Activated CD8-positive, alpha-beta T cell treated with anti-CD3 and anti-CD28 coated beads for 36 hours (primary cell): ENCODE measurements at regions not wholly inside any gene's neighbourhood (a gene's known extent, or its start where the extent isn't known, plus 50 kb on each side); places are given as distances from the start of the nearest gene placed in this dataset.

ENCODE experiments used
- ATAC-seq: fragments of 200-7000 bp; cut with Tn5 transposase; one replicate; pipeline ENCODE4 v1.10.0; 2021; ENCODE audit warnings: mild to moderate bottlenecking, moderate library complexity
- CTCF ChIA-PET: fragments of 350-600 bp; sonication (Branson Sonifier 250); formaldehyde crosslinking; loops from one replicate; lab custom pipeline; 2021; ENCODE audit warnings: antibody characterized with exemption; lab: Charles Lee
- POLR2A ChIA-PET: fragments of 350-600 bp; sonication (Branson Sonifier 250); formaldehyde crosslinking; loops from one replicate; lab custom pipeline; 2021; ENCODE audit warnings: antibody characterized with exemption; lab: Charles Lee
- DNase-seq: peaks from one replicate; pipeline ENCODE4 v3.0.0-alpha.2; 2020
- H3K27ac Mint-ChIP-seq: one replicate; pipeline ENCODE4 v1.8.0; 2021; ENCODE audit warnings: mild to moderate bottlenecking, mixed read lengths
- H3K27me3 Mint-ChIP-seq: one replicate; pipeline ENCODE4 v1.8.0; 2021; ENCODE audit warnings: mixed read lengths
- H3K36me3 Mint-ChIP-seq: one replicate; pipeline ENCODE4 v1.8.0; 2021; ENCODE audit warnings: low read depth, mixed read lengths
- H3K4me1 Mint-ChIP-seq: one replicate; pipeline ENCODE4 v1.8.0; 2021; ENCODE audit warnings: low read depth, mixed read lengths
- H3K4me3 Mint-ChIP-seq: one replicate; pipeline ENCODE4 v1.8.0; 2021; ENCODE audit warnings: mild to moderate bottlenecking, moderate library complexity, mixed read lengths
- H3K9me3 Mint-ChIP-seq: one replicate; pipeline ENCODE4 v1.8.0; 2021; ENCODE audit warnings: mixed read lengths
- intact Hi-C: fragments of 100-400 bp; cut with micrococcal nuclease; formaldehyde crosslinking; loops from one replicate; pipeline ENCODE4 v1.10.0; 2022
- TF ChIP-seq, protein P1 (sequence below): fragments of 200-600 bp; IDR thresholded peaks from one replicate; pipeline ENCODE4 v1.8.0; 2022; ENCODE audit warnings: antibody characterized with exemption, mild to moderate bottlenecking

- Mint-ChIP-seq H3K27ac (no peak overlapping the region), H3K4me3 (no peak overlapping the region), H3K36me3 (no peaks in the 10 kb centered on the region), H3K27me3 (peaks cover 6% of the 10 kb centered on the region), H3K4me1 (no peaks in the 10 kb centered on the region), H3K9me3 (no peaks in the 10 kb centered on the region)
- intact Hi-C loops, result no loop called here
- ChIA-PET CTCF (no interaction called here), POLR2A (no interaction called here)
- DNase-seq (no peak), ATAC-seq (no peak)
- TF ChIP-seq, protein P1, sequence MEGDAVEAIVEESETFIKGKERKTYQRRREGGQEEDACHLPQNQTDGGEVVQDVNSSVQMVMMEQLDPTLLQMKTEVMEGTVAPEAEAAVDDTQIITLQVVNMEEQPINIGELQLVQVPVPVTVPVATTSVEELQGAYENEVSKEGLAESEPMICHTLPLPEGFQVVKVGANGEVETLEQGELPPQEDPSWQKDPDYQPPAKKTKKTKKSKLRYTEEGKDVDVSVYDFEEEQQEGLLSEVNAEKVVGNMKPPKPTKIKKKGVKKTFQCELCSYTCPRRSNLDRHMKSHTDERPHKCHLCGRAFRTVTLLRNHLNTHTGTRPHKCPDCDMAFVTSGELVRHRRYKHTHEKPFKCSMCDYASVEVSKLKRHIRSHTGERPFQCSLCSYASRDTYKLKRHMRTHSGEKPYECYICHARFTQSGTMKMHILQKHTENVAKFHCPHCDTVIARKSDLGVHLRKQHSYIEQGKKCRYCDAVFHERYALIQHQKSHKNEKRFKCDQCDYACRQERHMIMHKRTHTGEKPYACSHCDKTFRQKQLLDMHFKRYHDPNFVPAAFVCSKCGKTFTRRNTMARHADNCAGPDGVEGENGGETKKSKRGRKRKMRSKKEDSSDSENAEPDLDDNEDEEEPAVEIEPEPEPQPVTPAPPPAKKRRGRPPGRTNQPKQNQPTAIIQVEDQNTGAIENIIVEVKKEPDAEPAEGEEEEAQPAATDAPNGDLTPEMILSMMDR, result no peak
Observed at GRCh38 chr2:114254875-114255274, 187.6 kb upstream of the DPP10 start.

DNA sequence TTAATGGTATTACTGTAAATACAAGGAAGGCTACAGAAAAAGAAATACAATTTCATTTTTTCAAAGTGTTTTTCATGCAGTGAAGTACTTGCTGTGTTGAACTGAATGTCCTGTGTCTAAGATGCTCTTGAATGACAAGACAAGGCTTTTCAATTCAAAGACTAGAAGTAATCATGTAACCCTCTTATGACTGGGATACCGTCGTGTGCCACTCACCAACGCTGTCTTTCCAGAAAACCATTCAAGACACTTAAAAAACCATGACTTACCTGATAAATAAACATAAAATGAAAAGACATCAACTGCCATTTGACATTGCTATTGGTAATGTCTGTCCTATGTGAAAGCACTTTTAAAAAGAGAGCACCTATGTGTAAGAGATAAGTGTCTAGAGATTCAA lies 183.1 kb upstream of the DPP10 start:
- no peak overlapping the region for H3K4me3 Mint-ChIP-seq
- ATAC-seq (no peak), DNase-seq (no peak)
- intact Hi-C loops, result no loop called here
- H3K36me3 Mint-ChIP-seq, result no peaks in the 10 kb centered on the region
- ChIA-PET POLR2A (no interaction called here), CTCF (no interaction called here)
- H3K4me1 Mint-ChIP-seq, result no peaks in the 10 kb centered on the region
- TF ChIP-seq, protein P1, result no peak
- H3K9me3 Mint-ChIP-seq, result no peaks in the 10 kb centered on the region
- peaks cover 8% of the 10 kb centered on the region for H3K27me3 Mint-ChIP-seq
- H3K27ac Mint-ChIP-seq, result no peak overlapping the region

DNA sequence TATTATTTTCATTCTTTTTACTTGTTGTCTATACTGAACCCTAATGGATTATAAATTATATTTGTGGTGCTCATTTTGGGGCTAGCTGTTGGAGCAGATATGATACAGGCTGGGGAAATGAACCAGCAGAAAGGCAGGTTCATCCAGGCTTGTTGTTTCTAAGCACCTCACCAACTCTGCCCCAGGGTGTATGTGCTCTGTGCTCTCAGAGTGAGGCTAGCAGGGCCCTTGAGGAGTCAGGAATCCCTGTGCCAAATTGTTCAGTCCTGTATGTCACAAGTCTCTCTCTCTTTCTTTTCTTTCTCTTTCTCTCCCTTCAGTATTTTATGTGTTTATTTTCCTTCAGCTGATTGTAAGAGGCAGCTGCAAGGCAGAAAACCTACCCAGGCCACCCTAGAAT lies 181.1 kb upstream of the DPP10 start:
- no peak for DNase-seq
- ChIA-PET POLR2A (no interaction called here), CTCF (no interaction called here)
- Mint-ChIP-seq H3K4me1 (no peaks in the 10 kb centered on the region), H3K4me3 (no peak overlapping the region), H3K36me3 (no peaks in the 10 kb centered on the region), H3K9me3 (no peaks in the 10 kb centered on the region), H3K27me3 (peaks cover 6% of the 10 kb centered on the region), H3K27ac (no peak overlapping the region)
- intact Hi-C loops, result no loop called here
- TF ChIP-seq, protein P1, result no peak
- no peak for ATAC-seq

- Mint-ChIP-seq H3K27ac (no peak overlapping the region), H3K4me3 (no peak overlapping the region), H3K4me1 (no peaks in the 10 kb centered on the region), H3K9me3 (no peaks in the 10 kb centered on the region), H3K27me3 (peaks cover 8% of the 10 kb centered on the region), H3K36me3 (no peaks in the 10 kb centered on the region)
- ATAC-seq (no peak), DNase-seq (no peak)
- ChIA-PET POLR2A (no interaction called here), CTCF (no interaction called here)
- intact Hi-C loops, result no loop called here
- TF ChIP-seq, protein P1, result no peak
Observed at GRCh38 chr2:114265261-114265660, 177.2 kb upstream of the DPP10 start.

GRCh38 chr2:114274957-114275356 lies 167.5 kb upstream of the DPP10 start:
- no peak for ATAC-seq
- Mint-ChIP-seq H3K4me1 (no peaks in the 10 kb centered on the region), H3K27ac (no peak overlapping the region), H3K4me3 (no peak overlapping the region), H3K36me3 (no peaks in the 10 kb centered on the region), H3K27me3 (peaks cover 2% of the 10 kb centered on the region), H3K9me3 (peaks cover 18% of the 10 kb centered on the region)
- TF ChIP-seq, protein P1, result no peak
- CTCF ChIA-PET, result no interaction called here
- intact Hi-C loops, result no loop called here
- POLR2A ChIA-PET, result no interaction called here
- no peak for DNase-seq
